Mesenchymal stem cell (in vitro differentiated cells and primary cell): ENCODE measurements at regions not wholly inside any gene's neighbourhood (a gene's known extent, or its start where the extent isn't known, plus 50 kb on each side); places are given as distances from the start of the nearest gene placed in this dataset.
A peak's percentile ranks its signal among the peaks of the same experiment; 100 is the strongest.
"Not testable (repeated sequence)": the region's sequence is repeated elsewhere in the genome, so short reads cannot be mapped to it uniquely, and the experiment has no call there.

ENCODE experiments used
- DNase-seq: peaks from one replicate; pipeline ENCODE4 v3.0.0-alpha.2; 2013
- H2AFZ ChIP-seq: one replicate; pipeline ENCODE4 v1.6.1; 2013; ENCODE audit warnings: low read depth, mild to moderate bottlenecking, control low read depth, inconsistent platforms, low read length, moderate library complexity
- H2AK5ac ChIP-seq: 2 replicates; pipeline ENCODE4 v1.6.1; 2013; ENCODE audit warnings: low read length, moderate library complexity, mild to moderate bottlenecking, inconsistent platforms; ENCODE audit not compliant: severe bottlenecking
- H2BK120ac ChIP-seq: one replicate; pipeline ENCODE4 v1.6.1; 2013; ENCODE audit warnings: low read depth, mild to moderate bottlenecking, inconsistent platforms, low read length, moderate library complexity
- H2BK12ac ChIP-seq, 2 experiments: one replicate each; pipeline ENCODE4 v1.6.1; 2013; ENCODE audit warnings: inconsistent platforms in 2 of 2, low read length in 2 of 2, mild to moderate bottlenecking in 2 of 2, moderate library complexity in 2 of 2, control low read depth in 1 of 2
- H2BK15ac ChIP-seq: one replicate; pipeline ENCODE4 v1.6.1; 2013; ENCODE audit warnings: mild to moderate bottlenecking, low read depth, inconsistent platforms; ENCODE audit not compliant: poor library complexity, severe bottlenecking
- H2BK5ac ChIP-seq: 2 replicates; pipeline ENCODE4 v1.6.1; 2013; ENCODE audit warnings: low read depth, mild to moderate bottlenecking, low read length, control low read depth, inconsistent platforms; ENCODE audit not compliant: poor library complexity, severe bottlenecking
- H3K14ac ChIP-seq, 2 experiments: one replicate each; pipeline ENCODE4 v1.6.1; 2013; ENCODE audit warnings: inconsistent platforms in 2 of 2, low read length in 2 of 2, control low read depth in 1 of 2, mild to moderate bottlenecking in 1 of 2, moderate library complexity in 1 of 2
- H3K18ac ChIP-seq, 2 experiments: one replicate each; pipeline ENCODE4 v1.6.1; 2013; ENCODE audit warnings: inconsistent platforms in 2 of 2, low read length in 2 of 2, control low read depth in 1 of 2, low read depth in 1 of 2, mild to moderate bottlenecking in 1 of 2
- H3K23ac ChIP-seq, 2 experiments: one replicate each; pipeline ENCODE4 v1.6.1; 2013; ENCODE audit warnings: inconsistent platforms in 2 of 2, low read length in 2 of 2, mild to moderate bottlenecking in 2 of 2, moderate library complexity in 2 of 2, control low read depth in 1 of 2
- H3K27ac ChIP-seq: 2 replicates; pipeline ENCODE4 v1.5.1; 2013; ENCODE audit warnings: mild to moderate bottlenecking, moderate library complexity, low read length, control low read depth, inconsistent platforms; ENCODE audit not compliant: poor library complexity, severe bottlenecking
- H3K27me3 ChIP-seq, 2 experiments: 2 replicates each; pipeline versions ENCODE4 v1.6.1 to v1.7.0; 2013; ENCODE audit warnings: low read length in 2 of 2, mild to moderate bottlenecking in 2 of 2, moderate library complexity in 2 of 2, control low read depth in 1 of 2, inconsistent platforms in 1 of 2; ENCODE audit not compliant: control insufficient read depth in 1 of 2, insufficient read depth in 1 of 2
- H3K36me3 ChIP-seq, 2 experiments: 2 replicates each; pipeline versions ENCODE4 v1.6.1 to v1.7.0; 2013; ENCODE audit warnings: low read length in 2 of 2, control low read depth in 1 of 2, inconsistent platforms in 1 of 2, low read depth in 1 of 2, mild to moderate bottlenecking in 1 of 2; ENCODE audit not compliant: insufficient read depth in 2 of 2, control insufficient read depth in 1 of 2
- H3K4ac ChIP-seq, 2 experiments: one replicate each; pipeline ENCODE4 v1.6.1; 2013; ENCODE audit warnings: inconsistent platforms in 2 of 2, low read length in 2 of 2, mild to moderate bottlenecking in 2 of 2, moderate library complexity in 2 of 2, control low read depth in 1 of 2, low read depth in 1 of 2
- H3K4me1 ChIP-seq: 2 replicates; pipeline ENCODE4 v1.6.1; 2013; ENCODE audit warnings: low read depth, low read length, control low read depth; ENCODE audit not compliant: control insufficient read depth, insufficient read depth
- H3K4me2 ChIP-seq: 2 replicates; pipeline ENCODE4 v1.6.1; 2013; ENCODE audit warnings: low read length, mild to moderate bottlenecking, inconsistent platforms; ENCODE audit not compliant: poor library complexity, severe bottlenecking
- H3K4me3 ChIP-seq, 2 experiments: 2 replicates each; pipeline versions ENCODE4 v1.5.1 to v1.7.0; 2013; ENCODE audit warnings: low read length in 2 of 2, mild to moderate bottlenecking in 2 of 2, control low read depth in 1 of 2, low read depth in 1 of 2; ENCODE audit not compliant: insufficient read depth in 1 of 2
- H3K79me1 ChIP-seq: replicated peaks from 2 replicates; pipeline ENCODE4 v1.6.1; 2013; ENCODE audit warnings: mild to moderate bottlenecking, control low read depth, low read length, inconsistent platforms; ENCODE audit not compliant: poor library complexity, severe bottlenecking
- H3K9ac ChIP-seq: 2 replicates; pipeline ENCODE4 v1.7.0; 2013; ENCODE audit warnings: mild to moderate bottlenecking, low read length, moderate library complexity
- H3K9me3 ChIP-seq: 2 replicates; pipeline ENCODE4 v1.7.0; 2013; ENCODE audit warnings: mild to moderate bottlenecking, low read length; ENCODE audit not compliant: control insufficient read depth
- H4K8ac ChIP-seq: one replicate; pipeline ENCODE4 v1.6.1; 2013; ENCODE audit warnings: inconsistent platforms, mild to moderate bottlenecking, low read length, moderate library complexity
- H4K91ac ChIP-seq: one replicate; pipeline ENCODE4 v1.6.1; 2013; ENCODE audit warnings: mild to moderate bottlenecking, low read length, inconsistent platforms
- WGBS: methylation state at CpG from one replicate; pipeline ENCODE4 v1.1.7; 2013; ENCODE audit warnings: mixed read lengths; 5-methylcytosine and 5-hydroxymethylcytosine counted together

DNA sequence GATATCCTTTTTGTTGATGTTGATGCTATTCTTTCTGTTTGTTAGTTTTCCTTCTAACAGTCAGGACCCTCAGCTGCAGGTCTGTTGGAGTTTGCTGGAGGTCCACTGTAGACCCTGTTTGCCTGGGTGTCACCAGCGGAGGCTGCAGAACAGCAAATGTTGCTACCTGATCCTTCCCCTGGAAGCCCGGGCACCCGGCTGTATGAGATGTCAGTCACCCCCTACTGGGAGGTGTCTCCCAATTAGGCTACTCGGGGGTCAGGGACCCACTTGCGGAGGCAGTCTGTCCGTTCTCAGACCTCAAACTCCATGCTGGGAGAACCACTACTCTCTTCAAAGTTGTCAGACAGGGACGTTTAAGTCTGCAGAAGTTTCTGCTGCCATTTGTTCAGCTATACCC is 383.4 kb downstream of the HLX start:
- H4K91ac ChIP-seq, DNase-seq, H3K27ac ChIP-seq, H3K18ac ChIP-seq, H2BK15ac ChIP-seq, H3K79me1 ChIP-seq, H3K4me2 ChIP-seq, H3K9me3 ChIP-seq, H2BK5ac ChIP-seq, H2BK12ac ChIP-seq, H3K23ac ChIP-seq, H3K4me3 ChIP-seq, H4K8ac ChIP-seq, H3K14ac ChIP-seq, H2AFZ ChIP-seq, H2BK120ac ChIP-seq, H3K36me3 ChIP-seq, H3K4me1 ChIP-seq, H3K9ac ChIP-seq, H3K4ac ChIP-seq, H2AK5ac ChIP-seq, H3K27me3 ChIP-seq: not testable (repeated sequence)
- 95% methylated on average over 7 of the region's 7 CpGs for WGBS

DNA sequence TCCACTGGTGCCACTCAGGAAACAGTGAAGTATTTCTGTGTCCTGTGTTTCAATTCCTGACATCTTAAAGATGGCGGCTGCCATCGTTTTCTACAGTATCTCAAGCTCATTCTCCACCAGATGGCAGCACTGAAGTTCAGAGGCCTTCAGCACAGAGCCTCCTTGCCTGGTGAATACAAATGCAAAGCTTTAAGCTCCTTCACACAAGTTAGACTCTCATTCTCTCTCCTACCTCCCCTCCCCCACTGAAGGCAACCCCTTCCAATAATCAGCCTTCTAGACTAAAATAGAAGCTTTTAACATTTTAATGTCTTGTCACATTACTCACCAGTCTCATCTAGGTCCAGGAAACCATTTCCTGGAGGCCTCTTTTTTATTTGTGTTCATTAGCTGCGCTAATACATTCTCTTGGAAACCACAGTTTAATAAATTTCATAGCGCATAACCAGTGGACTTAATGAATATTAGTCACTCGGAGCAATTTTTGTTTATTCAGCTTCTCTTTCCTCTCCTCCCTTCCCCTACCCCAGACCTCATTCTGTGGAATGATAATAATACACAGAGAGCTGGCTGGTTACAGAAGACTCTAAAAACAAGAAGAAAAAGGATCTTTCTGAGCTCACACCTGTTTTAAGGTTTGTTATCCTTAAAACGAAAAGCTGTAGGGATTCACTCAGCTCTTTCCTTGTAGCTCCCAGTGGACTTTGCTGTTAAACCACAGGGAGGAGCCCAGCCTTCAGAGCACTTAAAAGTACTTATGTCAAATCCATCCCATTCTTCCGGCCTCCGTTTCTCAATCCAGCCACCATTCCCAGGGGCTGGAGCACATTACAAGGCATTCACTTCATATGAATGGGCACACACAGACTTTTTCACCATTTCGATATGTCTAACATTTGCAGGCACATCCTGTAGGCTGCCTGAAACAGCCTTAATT is 384.9 kb downstream of the HLX start:
- no peak overlapping the region for H2AK5ac ChIP-seq
- peak overlapping the region; percentile 39 for H4K91ac ChIP-seq
- H4K8ac ChIP-seq, result peak overlapping the region; percentile 12
- H3K4ac ChIP-seq, result peak overlapping the region in 1 of 2 experiments; percentile 10
- peak overlapping the region; percentile 52 for H3K4me2 ChIP-seq
- no peak overlapping the region for H2AFZ ChIP-seq
- peak overlapping the region; percentile 83 for H3K9ac ChIP-seq
- H3K9me3 ChIP-seq, result no peaks in the 10 kb centered on the region
- no peaks in the 10 kb centered on the region for H3K79me1 ChIP-seq
- H2BK5ac ChIP-seq, result peak overlapping the region; percentile 31
- H3K14ac ChIP-seq, result peak overlapping the region in 1 of 2 experiments; percentile 74
- H3K23ac ChIP-seq, result no peak overlapping the region
- H2BK15ac ChIP-seq, result no peak overlapping the region
- H3K27ac ChIP-seq, result peak overlapping the region; percentile 77
- no peaks in the 10 kb centered on the region for H3K4me1 ChIP-seq
- 43% methylated on average over 7 of the region's 9 CpGs for WGBS
- peak; percentile 96 for DNase-seq
- H3K27me3 ChIP-seq, result no peaks in the 10 kb centered on the region
- H2BK12ac ChIP-seq, result peak overlapping the region; percentile 51 to 77
- no peaks in the 10 kb centered on the region for H3K36me3 ChIP-seq
- H3K4me3 ChIP-seq, result peak overlapping the region in 1 of 2 experiments; percentile 55
- H3K18ac ChIP-seq, result peak overlapping the region; percentile 13 to 64
- H2BK120ac ChIP-seq, result peak overlapping the region; percentile 79

DNA sequence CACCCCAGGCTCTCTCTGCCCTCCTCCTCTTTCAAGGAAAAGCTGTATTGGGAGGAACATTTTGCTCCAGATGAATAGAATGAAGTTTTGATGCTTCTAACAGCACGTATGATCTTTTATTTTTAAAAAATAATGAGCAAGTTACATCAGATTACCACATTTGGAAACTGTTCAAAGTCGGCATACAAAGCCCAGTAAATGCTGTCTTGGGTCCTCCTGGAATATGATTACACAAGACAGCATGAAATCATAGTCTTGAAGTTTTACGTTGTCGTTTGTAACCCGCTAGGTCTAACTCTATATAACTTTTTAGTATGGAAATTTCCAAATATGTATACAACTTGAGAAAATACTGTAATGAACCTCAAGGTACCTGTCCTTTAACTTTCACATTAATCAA is 385.6 kb downstream of the HLX start:
- no peak overlapping the region for H3K4me2 ChIP-seq
- H2BK12ac ChIP-seq, result peak overlapping the region; percentile 51 to 77
- no peak overlapping the region for H2BK15ac ChIP-seq
- no peaks in the 10 kb centered on the region for H3K79me1 ChIP-seq
- H3K4ac ChIP-seq, result no peak overlapping the region
- no peak overlapping the region for H3K23ac ChIP-seq
- H2BK120ac ChIP-seq, result no peak overlapping the region
- H3K9me3 ChIP-seq, result no peaks in the 10 kb centered on the region
- no peaks in the 10 kb centered on the region for H3K4me1 ChIP-seq
- no peak overlapping the region for H2AFZ ChIP-seq
- no peaks in the 10 kb centered on the region for H3K36me3 ChIP-seq
- DNase-seq, result peak; percentile 16
- H3K27ac ChIP-seq, result peak overlapping the region; percentile 77
- H2BK5ac ChIP-seq, result peak overlapping the region; percentile 31
- H3K14ac ChIP-seq, result no peak overlapping the region
- peak overlapping the region; percentile 83 for H3K9ac ChIP-seq
- H2AK5ac ChIP-seq, result no peak overlapping the region
- peak overlapping the region; percentile 13 to 64 for H3K18ac ChIP-seq
- no peak overlapping the region for H4K91ac ChIP-seq
- peak overlapping the region in 1 of 2 experiments; percentile 55 for H3K4me3 ChIP-seq
- WGBS, result 93% methylated on average over 3 of the region's 5 CpGs
- peak overlapping the region; percentile 12 for H4K8ac ChIP-seq
- no peaks in the 10 kb centered on the region for H3K27me3 ChIP-seq

DNA sequence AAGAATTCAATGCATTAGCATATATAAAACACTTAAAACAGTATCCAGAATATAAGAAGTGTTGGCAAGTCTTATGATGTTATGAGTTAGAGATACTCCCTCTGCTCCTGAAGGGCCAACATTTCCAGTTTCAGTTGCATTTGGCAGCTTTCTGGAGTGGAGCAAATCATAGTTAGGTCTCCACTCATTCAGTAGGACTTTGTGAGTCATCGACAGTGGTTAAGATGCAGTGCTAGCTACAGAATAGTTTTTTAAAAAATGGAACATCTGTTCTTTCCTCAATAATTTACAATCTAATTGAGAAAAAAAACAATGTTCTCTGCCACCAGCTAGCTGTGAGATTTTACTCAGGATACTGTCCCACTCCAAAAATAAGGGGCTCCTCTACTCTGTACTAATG is 389.1 kb downstream of the HLX start:
- no CpG with 5 or more reads among the region's 1 CpG for WGBS

More for the DNA sequence above, 389.1 kb downstream of the HLX start:
- no peak overlapping the region for H4K91ac ChIP-seq
- no peak overlapping the region for H3K23ac ChIP-seq
- no peak overlapping the region for H3K4me3 ChIP-seq
- no peak overlapping the region for H2BK5ac ChIP-seq
- H3K9ac ChIP-seq, result no peak overlapping the region
- no peak overlapping the region for H3K14ac ChIP-seq
- peak; percentile 78 for DNase-seq
- no peaks in the 10 kb centered on the region for H3K79me1 ChIP-seq
- H3K4me2 ChIP-seq, result no peak overlapping the region
- H3K18ac ChIP-seq, result no peak overlapping the region
- no peak overlapping the region for H2BK12ac ChIP-seq
- H3K4me1 ChIP-seq, result no peaks in the 10 kb centered on the region
- H3K4ac ChIP-seq, result no peak overlapping the region
- H4K8ac ChIP-seq, result no peak overlapping the region
- H3K36me3 ChIP-seq, result no peaks in the 10 kb centered on the region
- H3K27me3 ChIP-seq, result no peaks in the 10 kb centered on the region
- no peak overlapping the region for H2BK15ac ChIP-seq
- H2BK120ac ChIP-seq, result no peak overlapping the region
- H3K27ac ChIP-seq, result no peak overlapping the region
- no peak overlapping the region for H2AFZ ChIP-seq
- no peaks in the 10 kb centered on the region for H3K9me3 ChIP-seq
- H2AK5ac ChIP-seq, result no peak overlapping the region
